Fibroblast of lung (primary cell): ENCODE measurements at regions not wholly inside any gene's neighbourhood (a gene's known extent, or its start where the extent isn't known, plus 50 kb on each side); places are given as distances from the start of the nearest gene placed in this dataset.

ENCODE experiments used
- CTCF ChIP-seq, 2 donors: IDR thresholded peaks in 1 of 2; conservative IDR thresholded peaks in 1 of 2; 1 replicate in 1 of 2; 2 replicates in 1 of 2; pipeline ENCODE4 v1.5.1; 2011 to 2012; ENCODE audit warnings: low read length in 2 of 2, control low read depth in 1 of 2, inconsistent platforms in 1 of 2, low read depth in 1 of 2, mild to moderate bottlenecking in 1 of 2
- EZH2 ChIP-seq: IDR thresholded peaks from 2 replicates; pipeline ENCODE4 v1.5.1; 2012; ENCODE audit warnings: low read length, control low read depth, mild to moderate bottlenecking; ENCODE audit errors: missing control alignments

- TF ChIP-seq CTCF (conservative IDR thresholded peaks at IDR 0.05 in 1 of 2, IDR thresholded peaks at IDR 0.05 in 1 of 2; ENCODE audit: low read depth in 1 of 2, low read length in 2 of 2): no peak
- TF ChIP-seq EZH2: no peak
Observed at GRCh38 chr6:168791917-168792316, 350.9 kb downstream of the SMOC2 start.
